ENCODE measurements at regions not wholly inside any gene's neighbourhood (a gene's known extent, or its start where the extent isn't known, plus 50 kb on each side); places are given as distances from the start of the nearest gene placed in this dataset.

DNA sequence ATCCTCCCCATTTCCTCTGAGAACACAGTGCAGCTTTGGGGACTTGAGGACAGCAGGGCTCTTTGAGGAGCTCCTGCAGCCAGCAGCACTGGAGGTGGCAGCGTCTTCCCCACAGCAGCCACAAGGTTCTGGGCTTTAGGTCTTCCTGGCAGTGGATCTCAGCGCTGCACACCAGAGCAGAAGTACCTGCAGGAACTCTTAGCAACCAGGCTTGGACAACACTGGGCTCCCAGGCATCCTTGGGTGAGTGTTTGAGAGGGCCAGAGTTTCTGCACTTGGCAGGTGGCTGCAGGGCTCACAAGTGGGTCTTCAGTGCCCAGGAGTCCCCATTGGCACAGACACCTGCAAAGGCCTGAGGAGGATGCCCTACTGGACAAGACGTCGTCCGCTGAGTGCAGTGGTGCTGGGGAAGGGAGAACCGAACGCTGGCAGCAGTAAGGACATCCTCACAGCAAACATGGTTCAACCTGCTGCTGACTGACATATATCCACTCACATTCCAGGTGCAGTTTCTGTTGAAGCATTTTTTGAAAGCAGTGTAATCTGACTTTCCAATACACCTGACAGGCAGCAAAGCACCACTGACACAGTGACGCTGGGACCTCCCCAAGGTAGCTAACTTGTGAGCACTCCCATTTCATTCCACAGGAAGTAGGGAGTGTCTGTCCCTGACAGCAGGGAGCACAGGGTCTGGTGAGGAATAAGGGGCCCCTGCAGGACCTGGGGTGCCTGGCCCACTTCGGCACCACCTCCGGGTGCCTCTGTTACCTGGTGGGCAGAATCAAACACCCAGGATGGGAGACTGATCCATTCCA is 149.9 kb upstream of the COPS8 start:
- CTCF ChIA-PET, result no interaction called here
- no peak for DNase-seq (ENCODE audit: extremely low spot score)
- TF ChIP-seq ZNF384 (IDR thresholded peaks at IDR 0.05) (no peak), CTBP1 (IDR thresholded peaks at IDR 0.05; ENCODE audit: borderline replicate concordance) (no peak), BHLHE40 (IDR thresholded peaks at IDR 0.05; ENCODE audit: borderline replicate concordance) (no peak), FOXA1 (IDR thresholded peaks at IDR 0.05) (no peak), FOXK2 (IDR thresholded peaks at IDR 0.05) (no peak), SP1 (IDR thresholded peaks at IDR 0.05) (no peak)
- POLR2A ChIA-PET, result no interaction called here

DNA sequence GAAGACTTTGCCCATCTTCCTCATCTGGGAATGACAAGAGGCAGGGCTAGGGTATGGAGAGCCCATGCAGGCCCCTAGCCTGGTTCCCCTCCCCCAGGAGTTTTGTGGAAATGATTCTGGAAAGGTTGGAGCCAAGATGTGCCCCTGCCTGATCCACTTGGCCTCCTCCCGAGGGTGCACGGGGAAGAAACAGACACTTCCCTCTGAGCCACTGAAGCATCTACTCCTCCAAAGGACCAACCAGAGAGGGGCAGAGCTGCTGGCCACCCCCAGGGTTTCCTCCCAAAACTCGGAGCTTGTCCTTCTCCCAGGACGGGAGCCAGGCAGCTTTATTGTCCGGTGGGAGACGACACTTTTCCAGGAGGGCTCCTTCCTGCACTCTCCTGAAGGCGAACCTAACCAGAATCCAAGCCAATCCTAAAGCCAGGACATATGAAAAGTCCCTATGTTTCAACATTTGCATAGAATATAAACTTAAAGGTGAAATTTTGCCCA is 149.2 kb upstream of the COPS8 start:
- ChIA-PET CTCF (no interaction called here), POLR2A (no interaction called here)
- no peak for TF ChIP-seq ZNF384 (IDR thresholded peaks at IDR 0.05)
- no peak for TF ChIP-seq HDGF (IDR thresholded peaks at IDR 0.05; ENCODE audit: borderline replicate concordance)
- TF ChIP-seq, protein P1, sequence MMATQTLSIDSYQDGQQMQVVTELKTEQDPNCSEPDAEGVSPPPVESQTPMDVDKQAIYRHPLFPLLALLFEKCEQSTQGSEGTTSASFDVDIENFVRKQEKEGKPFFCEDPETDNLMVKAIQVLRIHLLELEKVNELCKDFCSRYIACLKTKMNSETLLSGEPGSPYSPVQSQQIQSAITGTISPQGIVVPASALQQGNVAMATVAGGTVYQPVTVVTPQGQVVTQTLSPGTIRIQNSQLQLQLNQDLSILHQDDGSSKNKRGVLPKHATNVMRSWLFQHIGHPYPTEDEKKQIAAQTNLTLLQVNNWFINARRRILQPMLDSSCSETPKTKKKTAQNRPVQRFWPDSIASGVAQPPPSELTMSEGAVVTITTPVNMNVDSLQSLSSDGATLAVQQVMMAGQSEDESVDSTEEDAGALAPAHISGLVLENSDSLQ (IDR thresholded peaks at IDR 0.05), result no peak
- TF ChIP-seq LEF1 (IDR thresholded peaks at IDR 0.05; ENCODE audit: borderline replicate concordance), result no peak
- TF ChIP-seq FOXK2 (IDR thresholded peaks at IDR 0.05), result no peak
- TF ChIP-seq FOXM1 (IDR thresholded peaks at IDR 0.05; ENCODE audit: borderline replicate concordance), result no peak
- TF ChIP-seq ELF4 (IDR thresholded peaks at IDR 0.05), result no peak
- TF ChIP-seq SUZ12 (IDR thresholded peaks at IDR 0.05), result no peak
- TF ChIP-seq CTBP1 (IDR thresholded peaks at IDR 0.05; ENCODE audit: borderline replicate concordance), result no peak
- no peak for TF ChIP-seq ARNT (IDR thresholded peaks at IDR 0.05)
- TF ChIP-seq NFRKB (IDR thresholded peaks at IDR 0.05), result no peak
- TF ChIP-seq BHLHE40 (IDR thresholded peaks at IDR 0.05; ENCODE audit: borderline replicate concordance), result no peak
- no peak for TF ChIP-seq TARDBP (IDR thresholded peaks at IDR 0.05)
- DNase-seq (ENCODE audit: extremely low spot score), result no peak

DNA sequence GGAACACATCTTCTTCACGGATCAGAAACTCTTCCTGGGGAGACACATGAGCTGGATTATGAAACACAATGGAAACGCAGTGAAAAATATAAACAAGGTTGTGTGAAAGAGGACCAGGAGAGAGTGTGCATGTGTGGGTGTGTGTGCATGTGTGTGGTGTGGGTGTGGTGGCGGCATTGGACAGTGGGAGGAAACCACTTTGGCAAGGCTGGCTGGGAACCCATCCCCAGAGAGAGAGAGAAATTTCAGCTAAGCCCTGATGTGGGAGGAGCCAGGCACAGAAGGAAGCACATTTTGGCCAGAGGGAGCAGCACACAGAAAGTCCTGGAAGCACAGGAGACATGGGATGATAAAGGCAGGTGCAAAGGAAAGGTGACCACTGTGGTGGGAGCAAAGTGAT is 147.6 kb upstream of the COPS8 start:
- no peak for DNase-seq (ENCODE audit: extremely low spot score)
- no peak for TF ChIP-seq SUZ12 (IDR thresholded peaks at IDR 0.05)
- no peak for TF ChIP-seq FOXK2 (IDR thresholded peaks at IDR 0.05)
- no peak for TF ChIP-seq ELF4 (IDR thresholded peaks at IDR 0.05)
- TF ChIP-seq ZNF384 (IDR thresholded peaks at IDR 0.05), result no peak
- TF ChIP-seq HDGF (IDR thresholded peaks at IDR 0.05; ENCODE audit: borderline replicate concordance), result no peak
- no peak for TF ChIP-seq SP1 (IDR thresholded peaks at IDR 0.05)
- POLR2A ChIA-PET, result no interaction called here
- CTCF ChIA-PET, result no interaction called here

DNA sequence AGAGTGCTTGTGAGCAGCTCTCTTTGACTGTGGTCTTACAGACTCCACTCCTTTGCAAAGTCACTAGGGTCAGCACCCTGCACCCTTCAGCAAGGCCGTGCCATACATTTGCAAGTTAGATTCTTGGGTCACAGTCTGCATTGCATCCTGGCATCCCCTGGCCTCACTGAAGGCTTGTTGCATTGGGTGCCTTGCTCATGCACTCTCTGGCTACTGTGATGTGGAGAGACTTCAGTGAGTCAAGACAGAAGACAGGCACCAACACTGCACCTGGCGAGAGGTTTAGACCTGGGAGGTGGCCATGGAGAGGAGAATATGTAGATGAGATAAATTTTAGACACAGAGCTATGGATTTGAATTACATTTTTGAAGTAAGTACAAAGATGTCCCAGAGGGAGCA is 146.4 kb upstream of the COPS8 start:
- TF ChIP-seq FOXA1 (IDR thresholded peaks at IDR 0.05), result no peak
- TF ChIP-seq FOXK2 (IDR thresholded peaks at IDR 0.05), result no peak
- TF ChIP-seq CTBP1 (IDR thresholded peaks at IDR 0.05; ENCODE audit: borderline replicate concordance), result no peak
- TF ChIP-seq ARNT (IDR thresholded peaks at IDR 0.05), result no peak
- TF ChIP-seq ZNF384 (IDR thresholded peaks at IDR 0.05), result no peak
- no peak for TF ChIP-seq ELF4 (IDR thresholded peaks at IDR 0.05)
- TF ChIP-seq LEF1 (IDR thresholded peaks at IDR 0.05; ENCODE audit: borderline replicate concordance), result no peak
- TF ChIP-seq TARDBP (IDR thresholded peaks at IDR 0.05), result no peak
- TF ChIP-seq, protein P1 (IDR thresholded peaks at IDR 0.05), result no peak
- no peak for TF ChIP-seq SUZ12 (IDR thresholded peaks at IDR 0.05)
- TF ChIP-seq NFRKB (IDR thresholded peaks at IDR 0.05), result no peak
- TF ChIP-seq FOXM1 (IDR thresholded peaks at IDR 0.05; ENCODE audit: borderline replicate concordance), result no peak
- no peak for TF ChIP-seq HDGF (IDR thresholded peaks at IDR 0.05; ENCODE audit: borderline replicate concordance)
- no peak for TF ChIP-seq SP1 (IDR thresholded peaks at IDR 0.05)
- no peak for TF ChIP-seq L3MBTL2 (conservative IDR thresholded peaks at IDR 0.05)
- TF ChIP-seq BHLHE40 (IDR thresholded peaks at IDR 0.05; ENCODE audit: borderline replicate concordance), result no peak
- ChIA-PET CTCF (no interaction called here), POLR2A (no interaction called here)
- DNase-seq (ENCODE audit: extremely low spot score), result no peak

DNA sequence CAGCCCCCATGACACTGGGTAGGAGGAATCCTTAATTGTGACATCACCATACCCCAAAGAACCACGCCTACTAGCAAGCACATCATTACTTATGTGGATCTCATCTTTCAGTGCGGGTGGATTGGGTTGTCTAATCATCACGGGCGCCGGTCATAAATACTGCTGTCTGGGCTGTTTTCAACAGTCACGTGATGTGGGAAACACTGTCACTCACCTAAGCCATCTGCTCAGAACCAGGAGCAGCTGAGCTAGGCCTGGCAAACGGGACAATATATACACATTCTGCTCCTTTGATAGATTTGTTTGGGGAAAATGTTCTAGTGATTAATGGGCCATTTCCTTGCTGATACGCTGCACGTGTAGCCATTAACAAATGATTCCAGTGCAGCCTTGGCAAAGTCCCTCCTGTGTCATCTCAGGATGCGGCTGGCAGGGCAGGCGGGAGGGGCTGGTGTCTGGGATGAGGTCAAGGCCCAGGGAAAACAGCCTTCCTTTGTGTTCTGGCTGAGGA is 145.9 kb upstream of the COPS8 start:
- DNase-seq (ENCODE audit: extremely low spot score), result no peak
- TF ChIP-seq HDGF (IDR thresholded peaks at IDR 0.05; ENCODE audit: borderline replicate concordance) (no peak), LEF1 (IDR thresholded peaks at IDR 0.05; ENCODE audit: borderline replicate concordance) (no peak), FOXA1 (IDR thresholded peaks at IDR 0.05) (no peak), L3MBTL2 (conservative IDR thresholded peaks at IDR 0.05) (no peak), TARDBP (IDR thresholded peaks at IDR 0.05) (no peak), BHLHE40 (IDR thresholded peaks at IDR 0.05; ENCODE audit: borderline replicate concordance) (no peak), FOXK2 (IDR thresholded peaks at IDR 0.05) (no peak), CTBP1 (IDR thresholded peaks at IDR 0.05; ENCODE audit: borderline replicate concordance) (no peak), ZNF384 (IDR thresholded peaks at IDR 0.05) (no peak)
- ChIA-PET CTCF (no interaction called here), POLR2A (no interaction called here)

DNA sequence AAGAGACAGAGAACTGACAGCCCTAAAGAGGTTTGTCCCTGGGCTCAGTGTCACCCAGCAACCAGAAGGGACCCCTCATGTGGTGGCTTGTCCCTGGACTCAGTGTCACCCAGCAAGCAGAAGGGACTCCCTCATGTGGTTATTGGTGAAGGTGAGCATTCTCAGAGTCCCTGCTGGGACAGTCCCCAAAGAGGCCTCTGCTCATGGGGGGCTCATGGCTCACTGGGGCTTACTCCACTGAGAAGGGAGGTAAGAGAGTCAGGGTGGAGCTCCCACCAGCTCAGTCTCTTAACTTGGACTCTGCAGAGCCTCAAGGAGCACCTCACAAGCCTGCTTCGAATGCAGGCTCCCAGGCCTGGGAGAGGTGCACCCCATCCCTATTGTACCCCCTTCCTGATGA is 145.2 kb upstream of the COPS8 start:
- DNase-seq (ENCODE audit: extremely low spot score), result no peak
- TF ChIP-seq, protein P1 (IDR thresholded peaks at IDR 0.05), result no peak
- TF ChIP-seq SUZ12 (IDR thresholded peaks at IDR 0.05), result no peak
- TF ChIP-seq TARDBP (IDR thresholded peaks at IDR 0.05), result no peak
- TF ChIP-seq ELF4 (IDR thresholded peaks at IDR 0.05), result no peak
- no peak for TF ChIP-seq FOXK2 (IDR thresholded peaks at IDR 0.05)
- ChIA-PET POLR2A (no interaction called here), CTCF (no interaction called here)

All from HEK293T (cell line).